ENCODE measurements at regions not wholly inside any gene's neighbourhood (a gene's known extent, or its start where the extent isn't known, plus 50 kb on each side); places are given as distances from the start of the nearest gene placed in this dataset.

- TF ChIP-seq, protein P1, sequence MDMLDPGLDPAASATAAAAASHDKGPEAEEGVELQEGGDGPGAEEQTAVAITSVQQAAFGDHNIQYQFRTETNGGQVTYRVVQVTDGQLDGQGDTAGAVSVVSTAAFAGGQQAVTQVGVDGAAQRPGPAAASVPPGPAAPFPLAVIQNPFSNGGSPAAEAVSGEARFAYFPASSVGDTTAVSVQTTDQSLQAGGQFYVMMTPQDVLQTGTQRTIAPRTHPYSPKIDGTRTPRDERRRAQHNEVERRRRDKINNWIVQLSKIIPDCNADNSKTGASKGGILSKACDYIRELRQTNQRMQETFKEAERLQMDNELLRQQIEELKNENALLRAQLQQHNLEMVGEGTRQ (IDR thresholded peaks at IDR 0.05; ENCODE audit: low read length), result no peak
- TF ChIP-seq CHD2 (IDR thresholded peaks at IDR 0.05; ENCODE audit: low read length) (no peak), CTCF (IDR thresholded peaks at IDR 0.05; ENCODE audit: control extremely low read depth in 1 of 3, insufficient read depth in 1 of 3, low read depth in 1 of 3, low read length in 3 of 3) (no peak), EZH2 (IDR thresholded peaks at IDR 0.05; ENCODE audit: low read depth, low read length, severe bottlenecking) (no peak), ZNF274 (IDR thresholded peaks at IDR 0.05; ENCODE audit: borderline replicate concordance, extremely low read depth, low read length) (no peak), MAX (IDR thresholded peaks at IDR 0.05) (no peak), GTF2F1 (IDR thresholded peaks at IDR 0.05; ENCODE audit: borderline replicate concordance, low read depth, low read length) (no peak), POLR2A (IDR thresholded peaks at IDR 0.05; ENCODE audit: control extremely low read depth in 1 of 2, low read depth in 2 of 2, low read length in 2 of 2) (no peak), POLR2AphosphoS5 (IDR thresholded peaks at IDR 0.05; ENCODE audit: low read depth, low read length) (no peak), MAFK (IDR thresholded peaks at IDR 0.05; ENCODE audit: low read depth, low read length) (no peak), YY1 (IDR thresholded peaks at IDR 0.05; ENCODE audit: low read depth, low read length) (no peak), TCF12 (IDR thresholded peaks at IDR 0.05; ENCODE audit: low read depth, low read length) (no peak), SIN3A (conservative IDR thresholded peaks at IDR 0.05 in 1 of 2, IDR thresholded peaks at IDR 0.05 in 1 of 2; ENCODE audit: low read depth in 1 of 2, low read length in 2 of 2) (no peak), SRF (IDR thresholded peaks at IDR 0.05; ENCODE audit: low read depth, low read length) (no peak)
Measured at GRCh38 chr3:181328346-181328745, 338.8 kb upstream of the DNAJC19 start.
